CD4-positive, alpha-beta T cell (primary cell): ENCODE measurements at regions not wholly inside any gene's neighbourhood (a gene's known extent, or its start where the extent isn't known, plus 50 kb on each side); places are given as distances from the start of the nearest gene placed in this dataset.

Experiments
- ATAC-seq: fragments of 200-7000 bp; cut with Tn5 transposase; one replicate; pipeline ENCODE4 v1.10.0; 2022; ENCODE audit warnings: mild to moderate bottlenecking; ENCODE audit not compliant: poor library complexity
- CTCF ChIA-PET: fragments of 350-600 bp; sonication (Branson Sonifier 250); formaldehyde crosslinking; loops from one replicate; lab custom pipeline; 2021; ENCODE audit warnings: antibody characterized with exemption, inconsistent platforms; lab: Charles Lee
- POLR2A ChIA-PET: fragments of 350-600 bp; sonication (Branson Sonifier 250); formaldehyde crosslinking; loops from one replicate; lab custom pipeline; 2021; ENCODE audit warnings: antibody characterized with exemption, inconsistent platforms; lab: Charles Lee
- DNase-seq, 14 experiments: peaks; one replicate each; pipeline ENCODE4 v3.0.0-alpha.2; 2013 to 2020; ENCODE audit warnings: mixed read lengths in 2 of 14
- H3K27ac ChIP-seq, 2 donors: one replicate each; pipeline versions ENCODE4 v1.5.1 to v1.7.0; 2013; ENCODE audit warnings: low read length in 2 of 2, low read depth in 1 of 2, mild to moderate bottlenecking in 1 of 2
- H3K27me3 ChIP-seq, 2 experiments: 1 replicate in 1 of 2; 2 replicates in 1 of 2; pipeline versions ENCODE4 v1.6.1 to v1.7.0; 2013; ENCODE audit warnings: low read length in 2 of 2, control low read depth in 1 of 2, mild to moderate bottlenecking in 1 of 2, moderate library complexity in 1 of 2; ENCODE audit not compliant: insufficient read depth in 2 of 2, control insufficient read depth in 1 of 2
- H3K36me3 ChIP-seq: one replicate; pipeline ENCODE4 v1.6.1; 2013; ENCODE audit warnings: low read length, control low read depth; ENCODE audit not compliant: insufficient read depth
- H3K4me1 ChIP-seq: one replicate; pipeline ENCODE4 v1.6.1; 2013; ENCODE audit warnings: low read length, control low read depth; ENCODE audit not compliant: insufficient read depth
- H3K4me3 ChIP-seq: one replicate; pipeline ENCODE4 v1.5.1; 2013; ENCODE audit warnings: mild to moderate bottlenecking, low read length, moderate library complexity
- H3K9me3 ChIP-seq, 2 experiments: 1 replicate in 1 of 2; 2 replicates in 1 of 2; pipeline versions ENCODE4 v1.6.1 to v1.7.0; 2013; ENCODE audit warnings: low read length in 2 of 2, mild to moderate bottlenecking in 2 of 2, control low read depth in 1 of 2, moderate library complexity in 1 of 2; ENCODE audit not compliant: control insufficient read depth in 1 of 2, insufficient read depth in 1 of 2
- H3K27ac Mint-ChIP-seq: one replicate; pipeline ENCODE4 v1.8.0; 2020; ENCODE audit warnings: mixed read lengths
- H3K27me3 Mint-ChIP-seq: one replicate; pipeline ENCODE4 v1.8.0; 2021; ENCODE audit warnings: mixed read lengths
- H3K36me3 Mint-ChIP-seq: one replicate; pipeline ENCODE4 v1.8.0; 2021; ENCODE audit warnings: low read depth, mixed read lengths
- H3K4me1 Mint-ChIP-seq: one replicate; pipeline ENCODE4 v1.8.0; 2021; ENCODE audit warnings: low read depth, mixed read lengths
- H3K4me3 Mint-ChIP-seq: one replicate; pipeline ENCODE4 v1.8.0; 2020; ENCODE audit warnings: mild to moderate bottlenecking, mixed read lengths
- H3K9me3 Mint-ChIP-seq: one replicate; pipeline ENCODE4 v1.8.0; 2020; ENCODE audit warnings: mixed read lengths
- CTCF ChIP-seq: fragments of 200-600 bp; IDR thresholded peaks from one replicate; pipeline ENCODE4 v1.8.0; 2022; ENCODE audit warnings: antibody characterized with exemption, mild to moderate bottlenecking
- intact Hi-C, 2 experiments: fragments of 100-400 bp; cut with DNase I in 1 of 2; cut with micrococcal nuclease in 1 of 2; formaldehyde crosslinking; loops; one replicate each; pipeline versions ENCODE4 v1.15.1 to v1.9.0; 2023 to 2025; cut with DNase I, micrococcal nuclease

DNA sequence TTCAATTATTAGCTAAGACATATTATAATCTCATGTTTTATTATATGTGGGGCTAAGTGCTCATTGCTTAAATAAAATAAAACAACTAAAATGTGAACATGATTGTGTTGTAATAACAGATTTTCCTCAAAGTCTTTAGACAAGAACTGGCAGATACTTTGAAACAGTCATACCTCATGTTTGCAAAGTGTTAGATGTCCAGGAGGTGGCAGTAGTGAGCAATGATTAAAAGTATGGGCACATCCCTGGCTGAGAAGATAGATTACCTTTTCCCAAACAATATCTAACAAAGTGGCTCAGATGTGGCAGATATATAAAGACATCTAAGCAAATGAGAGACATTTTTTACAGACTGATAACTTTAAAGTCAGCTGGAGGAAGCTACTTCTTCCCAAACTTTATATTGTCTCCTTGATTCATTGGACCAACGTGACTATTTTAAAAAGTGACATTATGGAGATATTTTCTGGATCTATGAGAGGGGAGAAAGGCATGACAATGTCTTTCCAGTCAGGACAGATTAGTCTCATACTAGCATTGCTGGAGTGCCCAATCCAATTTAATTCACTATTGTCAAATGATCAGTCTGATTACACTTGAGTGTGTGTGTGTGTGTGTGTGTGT, 269.8 kb downstream of the S1PR1 start:
- Mint-ChIP-seq H3K4me1 (no peaks in the 10 kb centered on the region), H3K9me3 (no peaks in the 10 kb centered on the region), H3K27me3 (no peaks in the 10 kb centered on the region), H3K4me3 (no peak overlapping the region), H3K36me3 (no peaks in the 10 kb centered on the region), H3K27ac (no peak overlapping the region)
- ATAC-seq (peak; percentile 62), DNase-seq (peak in 10 of 14 experiments; percentile 7 to 73 (median 18))
- no peak overlapping the region for H3K27ac ChIP-seq
- no peaks in the 10 kb centered on the region for H3K9me3 ChIP-seq
- TF ChIP-seq CTCF = peak; percentile 92
- no peaks in the 10 kb centered on the region for H3K4me1 ChIP-seq
- POLR2A ChIA-PET = no interaction called here
- no peaks in the 10 kb centered on the region for H3K27me3 ChIP-seq
- H3K4me3 ChIP-seq = no peak overlapping the region
- CTCF ChIA-PET = interaction anchor here (0.8 to 1.7 kb wide), 4 partner anchors 15 to 218 kb away, joined by 3 to 6 read pairs (median 3); no protein-coding TSS in a partner anchor
- intact Hi-C loops = no loop called here
- no peaks in the 10 kb centered on the region for H3K36me3 ChIP-seq

- DNase-seq (no peak), ATAC-seq (no peak)
- Histone ChIP-seq H3K4me1 (no peaks in the 10 kb centered on the region), H3K27me3 (no peaks in the 10 kb centered on the region), H3K9me3 (no peaks in the 10 kb centered on the region), H3K4me3 (no peak overlapping the region), H3K27ac (no peak overlapping the region), H3K36me3 (no peaks in the 10 kb centered on the region)
- Mint-ChIP-seq H3K36me3 (no peaks in the 10 kb centered on the region), H3K27me3 (no peaks in the 10 kb centered on the region), H3K9me3 (no peaks in the 10 kb centered on the region), H3K4me1 (no peaks in the 10 kb centered on the region), H3K27ac (no peak overlapping the region), H3K4me3 (no peak overlapping the region)
- POLR2A ChIA-PET = no interaction called here
- no peak for TF ChIP-seq CTCF
- CTCF ChIA-PET = no interaction called here
- intact Hi-C loops = no loop called here
Measured at GRCh38 chr1:101507547-101507971, 270.7 kb downstream of the S1PR1 start.

GRCh38 chr1:101508913-101509312, 272.1 kb downstream of the S1PR1 start:
- no peaks in the 10 kb centered on the region for H3K36me3 Mint-ChIP-seq
- no peaks in the 10 kb centered on the region for H3K36me3 ChIP-seq
- intact Hi-C loops = no loop called here
- H3K27me3 Mint-ChIP-seq = no peaks in the 10 kb centered on the region
- no peaks in the 10 kb centered on the region for H3K4me1 ChIP-seq
- no peaks in the 10 kb centered on the region for H3K27me3 ChIP-seq
- H3K4me3 ChIP-seq = no peak overlapping the region
- H3K27ac Mint-ChIP-seq = no peak overlapping the region
- ATAC-seq = no peak
- no peak for TF ChIP-seq CTCF
- POLR2A ChIA-PET = no interaction called here
- H3K27ac ChIP-seq = no peak overlapping the region
- H3K9me3 Mint-ChIP-seq = no peaks in the 10 kb centered on the region
- H3K4me1 Mint-ChIP-seq = no peaks in the 10 kb centered on the region
- H3K4me3 Mint-ChIP-seq = no peak overlapping the region
- no peaks in the 10 kb centered on the region for H3K9me3 ChIP-seq
- CTCF ChIA-PET = interaction anchor here (1.2 kb wide), 1 partner anchor 9 kb away, joined by 3 read pairs; no protein-coding TSS in a partner anchor
- DNase-seq = no peak
